Common myeloid progenitor, CD34-positive (primary cell): ENCODE measurements at regions not wholly inside any gene's neighbourhood (a gene's known extent, or its start where the extent isn't known, plus 50 kb on each side); places are given as distances from the start of the nearest gene placed in this dataset.

Experiments
- CTCF ChIA-PET: fragments of 350-600 bp; sonication (Branson Sonifier 250); formaldehyde crosslinking; loops from one replicate; lab custom pipeline; 2021; ENCODE audit warnings: antibody characterized with exemption; lab: Charles Lee
- POLR2A ChIA-PET: fragments of 350-600 bp; sonication (Branson Sonifier 250); formaldehyde crosslinking; loops from one replicate; lab custom pipeline; 2021; ENCODE audit warnings: antibody characterized with exemption; lab: Charles Lee
- DNase-seq, 3 donors: peaks; one replicate each; pipeline versions ENCODE4 v3.0.0 to v3.0.0-alpha.2; 2013
- H3K27ac ChIP-seq, 2 experiments: 1 replicate in 1 of 2; 2 replicates in 1 of 2; pipeline ENCODE4 v1.7.0; 2013; ENCODE audit warnings: inconsistent platforms in 2 of 2, low read length in 2 of 2, mild to moderate bottlenecking in 2 of 2, low read depth in 1 of 2, moderate library complexity in 1 of 2; ENCODE audit not compliant: severe bottlenecking in 2 of 2, insufficient read depth in 1 of 2, poor library complexity in 1 of 2
- H3K27me3 ChIP-seq, 5 experiments: replicated peaks in 2 of 5; 1 replicate in 3 of 5; 2 replicates in 2 of 5; pipeline versions ENCODE4 v1.6.1 to v1.7.0; 2013; ENCODE audit warnings: low read length in 4 of 5, mild to moderate bottlenecking in 2 of 5, moderate library complexity in 2 of 5, inconsistent platforms in 1 of 5; ENCODE audit not compliant: insufficient read depth in 5 of 5, control insufficient read depth in 4 of 5
- H3K36me3 ChIP-seq, 4 experiments: 1 replicate in 2 of 4; 2 replicates in 2 of 4; pipeline versions ENCODE4 v1.6.1 to v1.7.0; 2013; ENCODE audit warnings: low read length in 3 of 4, control low read depth in 1 of 4, mild to moderate bottlenecking in 1 of 4; ENCODE audit not compliant: control insufficient read depth in 4 of 4, insufficient read depth in 4 of 4
- H3K4me1 ChIP-seq, 4 experiments: 1 replicate in 3 of 4; 2 replicates in 1 of 4; pipeline versions ENCODE4 v1.6.1 to v1.7.1; 2013; ENCODE audit warnings: low read length in 3 of 4, mild to moderate bottlenecking in 3 of 4, control low read depth in 1 of 4, inconsistent platforms in 1 of 4, moderate library complexity in 1 of 4; ENCODE audit not compliant: control insufficient read depth in 4 of 4, insufficient read depth in 4 of 4; ENCODE audit errors: control extremely low read depth in 1 of 4
- H3K4me3 ChIP-seq, 7 experiments: 1 replicate in 4 of 7; 2 replicates in 3 of 7; pipeline versions ENCODE4 v1.5.1 to v1.7.0; 2013; ENCODE audit warnings: mild to moderate bottlenecking in 7 of 7, low read length in 6 of 7, moderate library complexity in 6 of 7, inconsistent platforms in 2 of 7, low read depth in 2 of 7, control low read depth in 1 of 7; ENCODE audit not compliant: insufficient read depth in 4 of 7, control insufficient read depth in 1 of 7; ENCODE audit errors: extremely low read depth in 1 of 7
- H3K9me3 ChIP-seq, 5 experiments: 1 replicate in 4 of 5; 2 replicates in 1 of 5; pipeline versions ENCODE4 v1.6.1 to v1.7.1; 2013; ENCODE audit warnings: low read length in 4 of 5, mild to moderate bottlenecking in 2 of 5, inconsistent platforms in 1 of 5, low read depth in 1 of 5, moderate library complexity in 1 of 5; ENCODE audit not compliant: control insufficient read depth in 4 of 5, insufficient read depth in 2 of 5; ENCODE audit errors: control extremely low read depth in 1 of 5
- WGBS: methylation state at CpG from one replicate; pipeline ENCODE4 v1.1.5; 2013; ENCODE audit not compliant: insufficient coverage; 5-methylcytosine and 5-hydroxymethylcytosine counted together

GRCh38 chr17:33684735-33685134 is 391.6 kb upstream of the ASIC2 start:
- WGBS = 91% methylated on average over 6 of the region's 6 CpGs
- H3K27ac ChIP-seq = no peak overlapping the region
- peaks cover 0 to 1% (median 0%) of the 10 kb centered on the region in 5 experiments for H3K9me3 ChIP-seq
- no peak for DNase-seq
- no peaks in the 10 kb centered on the region for H3K4me1 ChIP-seq
- no peak overlapping the region for H3K4me3 ChIP-seq
- CTCF ChIA-PET = interaction anchor here (1.3 kb wide), 2 partner anchors 9 to 12 kb away, joined by 3 read pairs; no protein-coding TSS in a partner anchor
- H3K27me3 ChIP-seq = peaks cover 0 to 1% (median 0%) of the 10 kb centered on the region in 5 experiments
- no peaks in the 10 kb centered on the region for H3K36me3 ChIP-seq
- POLR2A ChIA-PET = no interaction called here

- peaks cover 0 to 3% (median 0%) of the 10 kb centered on the region in 5 experiments for H3K9me3 ChIP-seq
- no peak overlapping the region for H3K4me3 ChIP-seq
- ChIA-PET POLR2A (no interaction called here), CTCF (interaction anchor here (1.2 to 1.6 kb wide), 3 partner anchors 8 to 37 kb away, joined by 4 to 5 read pairs (median 4); no protein-coding TSS in a partner anchor)
- H3K27ac ChIP-seq = no peak overlapping the region
- peaks cover 0 to 2% (median 0%) of the 10 kb centered on the region in 5 experiments for H3K27me3 ChIP-seq
- H3K36me3 ChIP-seq = no peaks in the 10 kb centered on the region
- no peaks in the 10 kb centered on the region for H3K4me1 ChIP-seq
- peak; percentile 8 to 31 (median 15) for DNase-seq
- WGBS = 90% methylated on average over 4 of the region's 4 CpGs
Measured at GRCh38 chr17:33686171-33686570, 393.1 kb upstream of the ASIC2 start.

GRCh38 chr17:33687831-33688230 is 394.7 kb upstream of the ASIC2 start:
- Histone ChIP-seq H3K27me3 (peaks cover 0 to 2% (median 0%) of the 10 kb centered on the region in 5 experiments), H3K27ac (no peak overlapping the region), H3K36me3 (no peaks in the 10 kb centered on the region), H3K9me3 (peaks cover 0 to 3% (median 0%) of the 10 kb centered on the region in 5 experiments), H3K4me1 (no peaks in the 10 kb centered on the region), H3K4me3 (no peak overlapping the region)
- 95% methylated on average over 3 of the region's 3 CpGs for WGBS
- ChIA-PET CTCF (no interaction called here), POLR2A (no interaction called here)
- no peak for DNase-seq

GRCh38 chr17:33688771-33689170 is 395.7 kb upstream of the ASIC2 start:
- CTCF ChIA-PET = no interaction called here
- 100% methylated on average over 4 of the region's 4 CpGs for WGBS
- H3K36me3 ChIP-seq = no peaks in the 10 kb centered on the region
- no peaks in the 10 kb centered on the region for H3K4me1 ChIP-seq
- H3K4me3 ChIP-seq = no peak overlapping the region
- no peak overlapping the region for H3K27ac ChIP-seq
- H3K27me3 ChIP-seq = peaks cover 0 to 2% (median 0%) of the 10 kb centered on the region in 5 experiments
- POLR2A ChIA-PET = no interaction called here
- no peak for DNase-seq
- H3K9me3 ChIP-seq = peaks cover 0 to 3% (median 0%) of the 10 kb centered on the region in 5 experiments

GRCh38 chr17:33689725-33690124 is 396.6 kb upstream of the ASIC2 start:
- 79% methylated on average over 2 of the region's 2 CpGs for WGBS
- DNase-seq = no peak
- CTCF ChIA-PET = no interaction called here
- no peak overlapping the region for H3K4me3 ChIP-seq
- no peak overlapping the region for H3K27ac ChIP-seq
- peaks cover 0 to 11% (median 1%) of the 10 kb centered on the region in 5 experiments for H3K27me3 ChIP-seq
- no peaks in the 10 kb centered on the region for H3K36me3 ChIP-seq
- POLR2A ChIA-PET = no interaction called here
- H3K4me1 ChIP-seq = no peaks in the 10 kb centered on the region
- H3K9me3 ChIP-seq = peaks cover 0 to 3% (median 0%) of the 10 kb centered on the region in 5 experiments

GRCh38 chr17:33695431-33695830 is 402.3 kb upstream of the ASIC2 start:
- no peak for DNase-seq
- Histone ChIP-seq H3K27ac (no peak overlapping the region), H3K4me3 (no peak overlapping the region), H3K9me3 (no peaks in the 10 kb centered on the region), H3K4me1 (no peaks in the 10 kb centered on the region), H3K27me3 (peaks cover 0 to 21% (median 3%) of the 10 kb centered on the region in 5 experiments), H3K36me3 (no peaks in the 10 kb centered on the region)
- POLR2A ChIA-PET = no interaction called here
- CTCF ChIA-PET = interaction anchor here (1.7 kb wide), 1 partner anchor 9 kb away, joined by 5 read pairs; no protein-coding TSS in a partner anchor

- WGBS = 95% methylated on average over 6 of the region's 6 CpGs
- no peaks in the 10 kb centered on the region for H3K4me1 ChIP-seq
- H3K27ac ChIP-seq = no peak overlapping the region
- no peak for DNase-seq
- no peaks in the 10 kb centered on the region for H3K36me3 ChIP-seq
- H3K27me3 ChIP-seq = peaks cover 0 to 23% (median 3%) of the 10 kb centered on the region in 5 experiments
- no peaks in the 10 kb centered on the region for H3K9me3 ChIP-seq
- H3K4me3 ChIP-seq = no peak overlapping the region
- POLR2A ChIA-PET = no interaction called here
- CTCF ChIA-PET = no interaction called here
Measured at GRCh38 chr17:33696102-33696501, 403.0 kb upstream of the ASIC2 start.
